Prostate gland (tissue), 2 donors: ENCODE measurements at regions not wholly inside any gene's neighbourhood (a gene's known extent, or its start where the extent isn't known, plus 50 kb on each side); places are given as distances from the start of the nearest gene placed in this dataset.

Source experiments
- CTCF ChIP-seq, 4 experiments: fragments of 200-600 bp in 2 of 4; fragments of 450-650 bp in 2 of 4; sonication (generic) in 2 of 4; IDR thresholded peaks; 1 replicate in 3 of 4; 2 replicates in 1 of 4; pipeline ENCODE4 v1.5.1; 2016 to 2019; ENCODE audit warnings: antibody characterized with exemption in 4 of 4, mild to moderate bottlenecking in 2 of 4, moderate library complexity in 2 of 4
- POLR2AphosphoS5 ChIP-seq: sonication (generic); formaldehyde crosslinking; IDR thresholded peaks from one replicate; pipeline ENCODE4 v1.6.1; 2017; ENCODE audit warnings: antibody characterized with exemption

- TF ChIP-seq CTCF (IDR thresholded peaks at IDR 0.05) (no peak), POLR2AphosphoS5 (no peak)
Observed at GRCh38 chr1:47708658-47709018, 270.8 kb downstream of the FOXD2 start.
